Sciatic nerve (tissue), 2 donors: ENCODE measurements at regions not wholly inside any gene's neighbourhood (a gene's known extent, or its start where the extent isn't known, plus 50 kb on each side); places are given as distances from the start of the nearest gene placed in this dataset.
"Not testable (repeated sequence)": the region's sequence is repeated elsewhere in the genome, so short reads cannot be mapped to it uniquely, and the experiment has no call there.

Experiments
- ATAC-seq: fragments of 200-7000 bp; cut with Tn5 transposase; one replicate; pipeline ENCODE4 v1.9.1; 2020; ENCODE audit warnings: mild to moderate bottlenecking, moderate library complexity
- DNase-seq: peaks from one replicate; pipeline ENCODE4 v3.0.0-alpha.2; 2020; ENCODE audit warnings: low spot score
- intact Hi-C: fragments of 100-400 bp; cut with DNase I; formaldehyde crosslinking; loops from one replicate; pipeline ENCODE4 v1.14.2; 2022
- donor health status: DM: no; HTN: no; CAD: no.
- donor health status: DM: no; HTN: no; CAD: no.

DNA sequence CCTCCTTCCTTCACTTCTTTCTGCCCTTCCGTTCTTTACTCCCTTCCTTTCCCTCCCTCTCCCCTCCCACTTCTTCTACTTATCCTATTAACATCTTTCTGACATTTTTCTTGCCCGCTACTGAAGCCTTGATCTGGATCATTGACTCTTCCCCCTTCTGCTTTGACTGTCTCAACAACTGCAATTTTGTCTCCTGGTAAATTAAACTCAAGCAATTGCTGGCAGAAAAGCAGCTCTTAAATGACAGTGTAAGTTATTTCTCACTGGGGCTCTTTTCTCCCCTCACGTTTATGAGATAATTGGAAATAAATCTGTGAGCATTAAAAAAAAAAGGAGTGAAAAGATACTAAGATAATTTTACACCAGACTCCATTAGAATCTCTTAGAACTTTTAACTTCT, 120.0 kb downstream of the SLC17A6 start:
- no peak for ATAC-seq
- DNase-seq: no peak
- intact Hi-C loops: no loop called here

DNA sequence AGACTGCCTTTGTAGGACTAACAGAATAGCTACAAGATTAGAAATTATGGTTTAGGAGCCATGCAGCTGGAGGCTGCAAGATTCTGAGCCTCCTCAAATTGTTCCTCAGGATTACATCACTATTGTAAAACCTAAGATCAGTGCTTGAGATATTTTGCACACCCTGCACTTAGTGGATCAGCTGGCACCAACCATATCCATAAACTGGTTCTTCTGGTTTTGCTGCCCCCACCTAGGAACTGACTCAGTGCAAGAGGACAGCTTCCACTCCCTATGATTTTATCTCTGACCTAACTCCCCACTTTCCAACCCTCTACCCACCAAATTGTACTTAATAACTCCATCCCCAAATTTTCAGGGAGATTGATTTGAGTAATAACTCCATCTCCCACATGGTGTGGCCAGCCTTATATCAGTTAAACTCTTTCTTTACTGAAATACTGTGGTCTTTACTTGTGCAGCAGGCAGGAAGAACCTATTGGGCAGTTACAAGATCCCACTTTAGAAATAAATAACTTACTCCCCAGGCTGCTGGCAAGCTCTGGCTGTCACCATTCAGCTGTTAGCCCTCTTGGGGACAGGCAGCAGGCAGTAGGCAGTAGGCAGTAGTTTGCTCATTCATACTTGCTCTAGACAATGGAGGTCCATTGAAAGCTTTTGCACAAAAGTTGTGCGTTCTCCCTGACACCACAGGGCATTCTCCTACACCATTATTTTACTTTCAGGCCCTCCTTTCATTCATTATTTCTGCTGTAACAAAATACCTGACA, 119.0 kb downstream of the SLC17A6 start:
- intact Hi-C loops: no loop called here
- ATAC-seq: no peak
- DNase-seq: no peak

DNA sequence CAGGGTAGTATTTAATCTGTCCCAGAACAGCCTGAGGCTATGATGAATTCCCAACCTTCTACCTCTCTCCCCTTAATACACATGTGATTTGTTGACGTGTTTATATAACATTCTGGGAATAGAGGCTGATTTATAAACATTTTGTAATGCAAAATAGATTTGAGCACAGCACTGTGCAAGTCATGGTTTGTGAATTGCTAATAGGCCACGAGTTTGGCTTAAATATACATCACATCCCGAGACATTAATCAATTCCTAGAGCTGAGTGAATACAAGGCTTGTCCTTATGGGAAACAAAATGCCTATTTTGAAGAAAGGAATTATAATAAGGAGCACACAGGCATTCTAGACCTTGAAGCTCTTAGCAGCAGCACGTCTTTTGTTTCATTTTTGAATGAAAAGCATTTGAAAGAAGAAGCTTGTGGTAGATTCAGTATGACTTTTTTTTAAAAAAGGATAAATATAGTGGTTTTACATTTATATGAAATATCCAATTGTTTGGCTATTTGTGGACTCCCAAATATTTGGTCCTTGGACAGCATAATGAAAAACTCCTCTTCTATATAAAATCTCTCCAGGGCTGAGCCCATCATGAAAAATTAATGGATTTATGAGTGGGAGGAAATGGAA, 116.4 kb downstream of the SLC17A6 start:
- ATAC-seq (no peak), DNase-seq (no peak)
- intact Hi-C loops: no loop called here

DNA sequence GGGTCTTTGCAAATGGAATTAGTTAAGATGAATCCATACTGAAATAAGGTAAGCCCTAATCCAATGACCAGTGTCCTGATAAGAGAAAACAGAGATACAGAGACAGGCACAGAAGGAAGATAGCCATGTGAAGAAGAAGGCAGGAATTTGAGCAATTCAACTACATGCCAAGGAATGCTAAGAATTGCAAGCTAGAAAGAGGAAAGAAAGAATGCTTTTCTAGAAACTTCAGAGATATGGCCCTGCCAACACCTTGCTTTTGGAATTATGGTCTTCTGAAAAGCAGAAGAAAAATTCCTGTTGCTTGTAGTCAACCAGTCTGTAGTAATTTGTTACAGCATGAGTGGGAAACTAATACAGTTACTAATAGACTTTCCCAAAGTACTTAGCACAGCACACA, 111.3 kb downstream of the SLC17A6 start:
- intact Hi-C loops: no loop called here
- ATAC-seq: no peak
- no peak for DNase-seq

DNA sequence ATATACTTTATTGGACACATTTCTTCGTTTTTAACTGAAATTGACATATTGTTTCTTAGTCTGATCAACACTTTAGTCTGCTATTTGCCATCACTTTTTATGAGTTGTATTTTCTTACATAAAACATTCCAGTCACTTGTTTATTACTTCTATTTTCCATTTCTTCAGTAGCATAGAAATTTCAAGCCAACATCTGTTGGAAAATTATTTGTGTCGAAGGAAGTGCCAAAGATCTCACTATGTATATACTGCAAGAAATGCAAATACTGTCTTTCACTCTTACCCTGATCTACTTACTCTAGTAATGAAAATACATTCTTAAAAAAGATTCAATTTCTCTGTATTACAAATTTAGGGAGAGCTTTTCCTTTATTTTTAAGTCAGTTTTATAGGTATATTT, 105.9 kb downstream of the SLC17A6 start:
- DNase-seq (no peak), ATAC-seq (no peak)
- intact Hi-C loops: no loop called here

DNA sequence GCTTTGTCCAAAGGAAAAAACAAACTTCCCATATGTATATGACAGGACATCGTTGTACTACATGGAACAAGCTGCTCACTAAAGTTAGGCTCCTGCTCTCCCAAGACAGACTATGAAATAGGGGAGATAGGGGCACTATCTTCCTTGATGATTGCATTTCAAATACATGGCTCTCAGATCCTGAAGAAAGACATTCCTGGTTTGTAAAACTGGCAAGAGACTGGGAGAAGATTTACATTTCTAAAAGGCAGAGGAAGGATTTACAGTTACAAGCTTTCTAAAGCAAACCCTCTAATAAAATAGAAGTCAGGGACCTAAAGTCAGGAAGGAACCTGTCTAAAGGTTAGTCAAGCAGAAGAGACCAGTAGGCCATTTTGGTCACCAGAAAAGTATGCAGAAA, 103.7 kb downstream of the SLC17A6 start:
- no peak for ATAC-seq
- DNase-seq: no peak
- intact Hi-C loops: no loop called here

DNA sequence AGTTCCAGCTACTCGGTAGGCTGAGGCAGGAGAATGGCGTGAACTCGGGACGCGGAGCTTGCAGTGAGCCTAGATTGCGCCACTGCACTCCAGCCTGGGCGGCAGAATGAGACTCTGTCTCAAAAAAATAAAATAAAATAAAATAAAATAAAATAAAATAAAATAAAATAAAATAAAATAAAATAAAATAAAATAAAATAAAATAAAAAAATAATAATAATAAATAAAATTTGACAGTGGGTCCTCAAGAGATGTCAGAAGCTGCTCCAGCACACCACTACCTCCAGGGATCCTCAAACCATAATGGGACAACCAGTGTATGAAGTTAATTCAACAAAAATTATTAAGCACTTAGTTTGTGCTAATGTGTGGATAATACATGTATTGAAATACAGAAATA, 97.4 kb downstream of the SLC17A6 start:
- DNase-seq, ATAC-seq, intact Hi-C loops: not testable (repeated sequence)

DNA sequence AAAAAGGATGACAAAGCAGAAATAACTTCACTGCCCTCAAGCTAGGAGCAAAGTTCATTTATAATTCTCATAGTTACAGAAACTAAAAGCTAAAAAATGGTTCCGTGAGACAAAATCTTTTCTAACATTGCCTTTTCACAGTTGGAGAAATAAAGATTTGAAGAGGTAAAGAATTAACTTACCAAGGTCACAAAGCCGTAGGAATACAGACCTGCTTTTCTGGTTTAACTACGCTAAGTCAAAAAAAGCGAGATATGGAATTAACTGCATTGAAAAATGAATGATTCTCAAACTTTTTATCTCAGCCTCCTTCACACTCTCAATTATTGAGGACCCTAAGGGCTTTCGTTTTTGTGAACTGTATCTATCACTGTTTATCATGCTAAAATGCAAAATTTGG, 95.3 kb downstream of the SLC17A6 start:
- intact Hi-C loops: no loop called here
- ATAC-seq (no peak), DNase-seq (no peak)

DNA sequence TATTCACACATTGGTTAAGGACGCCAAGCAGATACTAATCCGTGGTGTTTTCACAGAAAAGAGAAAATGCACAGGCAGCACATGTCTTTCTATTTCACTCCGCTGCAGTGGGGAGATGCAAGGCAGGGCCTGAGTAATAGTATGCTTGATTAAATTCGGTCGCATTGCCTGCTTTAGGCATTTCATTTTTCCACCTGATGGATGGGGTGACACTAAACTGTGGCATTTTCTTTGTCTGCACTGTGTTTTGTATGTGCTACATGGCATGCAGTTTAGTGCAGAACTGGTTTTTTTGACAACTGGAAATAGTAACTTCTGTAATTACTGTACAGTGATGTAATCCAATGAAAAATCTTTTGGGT, 94.9 kb downstream of the SLC17A6 start:
- DNase-seq: no peak
- intact Hi-C loops: no loop called here
- peak; percentile 62 for ATAC-seq

DNA sequence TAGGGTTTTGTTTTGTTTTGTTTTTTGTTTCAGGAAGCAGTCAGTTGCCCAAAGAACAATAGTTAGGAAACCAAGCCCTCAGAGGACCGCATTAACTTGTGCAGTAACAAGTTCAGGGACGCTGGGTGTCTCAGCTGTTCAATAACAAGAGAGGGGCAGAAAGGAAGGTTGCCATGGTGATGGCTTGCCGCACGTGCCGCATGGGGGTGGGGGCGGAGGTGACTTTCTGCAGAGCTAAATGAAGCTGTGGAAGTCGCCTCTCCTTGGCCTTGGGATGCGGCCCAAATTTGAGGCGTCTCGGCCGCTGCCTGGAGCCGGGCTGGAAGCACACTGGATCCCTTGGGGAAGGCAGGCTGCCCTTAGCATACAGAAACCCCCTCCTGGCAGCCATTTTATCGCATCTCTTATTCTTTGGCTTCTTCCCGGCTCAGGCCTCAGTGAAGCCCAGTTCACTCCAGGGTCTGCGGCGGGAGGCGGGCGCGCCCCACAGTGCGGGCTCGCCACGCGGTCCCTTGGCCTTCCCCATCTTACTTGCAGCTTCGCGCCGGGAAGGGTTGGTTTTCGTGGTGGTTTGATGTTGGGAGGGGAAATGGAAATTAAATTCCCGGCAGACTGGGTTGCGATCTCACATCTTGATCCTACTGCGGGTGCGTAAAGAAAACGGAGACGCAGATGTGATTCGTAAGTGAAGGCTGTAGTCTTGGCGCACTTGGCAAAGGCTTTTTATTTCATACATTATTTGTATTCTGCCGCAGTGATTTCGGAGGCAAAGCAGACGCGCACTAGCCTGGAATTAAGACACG, 94.3 kb downstream of the SLC17A6 start:
- ATAC-seq: peak; percentile 87
- intact Hi-C loops: no loop called here
- peak; percentile 62 for DNase-seq

DNA sequence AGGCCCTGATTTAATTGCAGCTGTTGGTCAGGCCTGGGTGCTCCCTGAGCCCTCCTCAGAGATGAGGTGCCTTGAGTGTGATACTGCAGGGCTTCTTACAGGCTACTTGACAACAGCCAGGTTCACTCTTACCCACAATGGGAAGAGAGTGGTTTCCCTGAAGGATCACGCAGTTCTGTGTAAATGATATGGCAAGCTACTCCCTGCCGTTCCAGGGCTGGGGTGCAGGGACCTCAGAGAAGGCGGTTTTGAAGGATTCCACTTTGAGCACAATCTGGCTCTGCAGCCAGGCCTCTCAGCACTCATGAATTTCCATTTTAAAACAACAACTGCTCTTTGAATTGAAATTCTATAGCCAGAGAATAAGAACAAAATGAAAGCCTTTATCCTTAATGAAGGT, 92.9 kb downstream of the SLC17A6 start:
- DNase-seq (no peak), ATAC-seq (no peak)
- intact Hi-C loops: no loop called here

DNA sequence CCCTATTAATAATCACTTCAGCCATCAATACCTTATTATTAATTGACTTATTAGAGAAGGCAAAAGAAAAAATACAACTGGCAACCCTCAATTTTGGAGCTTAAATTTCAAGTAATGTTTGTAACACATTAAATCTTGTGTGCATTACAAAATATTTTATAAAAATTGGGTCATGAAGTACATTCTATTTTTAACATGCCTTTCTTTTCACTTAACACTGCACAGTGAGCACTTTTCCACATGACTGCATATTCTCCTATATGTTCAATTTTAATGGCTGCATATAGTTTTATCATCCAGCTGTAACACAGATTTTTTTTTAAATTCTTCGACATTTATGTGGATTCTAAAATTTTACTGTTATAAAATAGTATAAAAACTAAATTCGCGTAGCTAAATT, 92.5 kb downstream of the SLC17A6 start:
- intact Hi-C loops: no loop called here
- ATAC-seq: no peak
- DNase-seq: no peak

DNA sequence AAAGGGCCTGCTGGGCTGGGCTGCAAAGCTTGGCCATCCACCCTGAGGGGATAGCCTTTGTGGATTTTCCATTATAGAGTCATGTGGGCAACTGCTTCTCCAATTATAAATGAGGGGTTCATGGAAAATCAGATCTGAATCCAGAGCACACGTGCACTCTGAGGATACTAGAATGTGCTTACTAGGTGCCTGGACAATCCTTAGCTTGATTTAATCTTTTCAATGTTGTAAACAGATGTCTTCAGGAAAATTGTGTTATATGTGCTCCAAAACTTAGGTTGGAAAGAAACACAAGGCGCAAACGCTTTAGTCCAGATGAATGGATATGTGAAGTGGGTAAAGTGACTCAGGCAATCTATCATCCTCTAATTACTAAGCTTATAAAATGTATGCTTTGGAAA, 92.0 kb downstream of the SLC17A6 start:
- ATAC-seq (no peak), DNase-seq (no peak)
- intact Hi-C loops: no loop called here
